GM21381 (cell line): ENCODE measurements at regions not wholly inside any gene's neighbourhood (a gene's known extent, or its start where the extent isn't known, plus 50 kb on each side); places are given as distances from the start of the nearest gene placed in this dataset.
A peak's percentile ranks its signal among the peaks of the same experiment; 100 is the strongest.

Experiments used
- ATAC-seq: cut with Tn5 transposase; IDR thresholded peaks from one replicate; pipeline ENCODE4 v1.9.1; 2021; ENCODE audit warnings: mild to moderate bottlenecking, moderate library complexity; ENCODE audit not compliant: unreplicated experiment

- peak; percentile 90 for ATAC-seq
Observed at GRCh38 chr4:124262211-124263179, 450.0 kb downstream of the ANKRD50 start.

GRCh38 chr4:124265701-124266100 lies 446.8 kb downstream of the ANKRD50 start:
- ATAC-seq = no peak

- no peak for ATAC-seq
Observed at GRCh38 chr4:124266721-124267120, 445.8 kb downstream of the ANKRD50 start.

- ATAC-seq = no peak
Observed at GRCh38 chr4:124276461-124276860, 436.1 kb downstream of the ANKRD50 start.

GRCh38 chr4:124277691-124278090 lies 434.8 kb downstream of the ANKRD50 start:
- no peak for ATAC-seq

- no peak for ATAC-seq
Observed at GRCh38 chr4:124278477-124278876, 434.1 kb downstream of the ANKRD50 start.

GRCh38 chr4:124279741-124280140 lies 432.8 kb downstream of the ANKRD50 start:
- ATAC-seq = no peak

- ATAC-seq = no peak
Observed at GRCh38 chr4:124282301-124282898, 430.1 kb downstream of the ANKRD50 start.

GRCh38 chr4:124288706-124289486 lies 423.6 kb downstream of the ANKRD50 start:
- ATAC-seq = no peak

GRCh38 chr4:124290678-124291077 lies 421.9 kb downstream of the ANKRD50 start:
- no peak for ATAC-seq

GRCh38 chr4:124295413-124295812 lies 417.1 kb downstream of the ANKRD50 start:
- no peak for ATAC-seq

GRCh38 chr4:124304941-124305340 lies 407.6 kb downstream of the ANKRD50 start:
- no peak for ATAC-seq

GRCh38 chr4:124306352-124306751 lies 406.2 kb downstream of the ANKRD50 start:
- no peak for ATAC-seq

- ATAC-seq = no peak
Observed at GRCh38 chr4:124307143-124307542, 405.4 kb downstream of the ANKRD50 start.

GRCh38 chr4:124318292-124318691 lies 394.2 kb downstream of the ANKRD50 start:
- ATAC-seq = no peak

GRCh38 chr4:124321364-124321763 lies 391.2 kb downstream of the ANKRD50 start:
- no peak for ATAC-seq

GRCh38 chr4:124322234-124323065 lies 390.1 kb downstream of the ANKRD50 start:
- ATAC-seq = no peak

- ATAC-seq = no peak
Observed at GRCh38 chr4:124325690-124326089, 386.8 kb downstream of the ANKRD50 start.

GRCh38 chr4:124329134-124329533 lies 383.4 kb downstream of the ANKRD50 start:
- ATAC-seq = no peak

- ATAC-seq = no peak
Observed at GRCh38 chr4:124330045-124330444, 382.5 kb downstream of the ANKRD50 start.
